Skeletal muscle tissue (tissue), 3 donors: ENCODE measurements at regions not wholly inside any gene's neighbourhood (a gene's known extent, or its start where the extent isn't known, plus 50 kb on each side); places are given as distances from the start of the nearest gene placed in this dataset.

Experiments used
- H3K27ac ChIP-seq: one replicate; pipeline ENCODE4 v1.7.0; 2013; ENCODE audit warnings: mild to moderate bottlenecking, low read depth, low read length, inconsistent platforms
- H3K27me3 ChIP-seq, 3 donors: one replicate each; pipeline ENCODE4 v1.7.0; 2013; ENCODE audit warnings: low read length in 3 of 3; ENCODE audit not compliant: control insufficient read depth in 3 of 3, insufficient read depth in 3 of 3
- H3K36me3 ChIP-seq, 3 donors: one replicate each; pipeline ENCODE4 v1.7.0; 2013; ENCODE audit warnings: low read length in 3 of 3; ENCODE audit not compliant: control insufficient read depth in 3 of 3, insufficient read depth in 3 of 3
- H3K4me1 ChIP-seq, 3 donors: one replicate each; pipeline ENCODE4 v1.7.0; 2013; ENCODE audit warnings: low read length in 3 of 3, mild to moderate bottlenecking in 3 of 3; ENCODE audit not compliant: control insufficient read depth in 3 of 3, insufficient read depth in 3 of 3
- H3K4me3 ChIP-seq, 3 donors: one replicate each; pipeline ENCODE4 v1.7.0; 2013; ENCODE audit warnings: low read length in 3 of 3
- H3K9ac ChIP-seq, 3 donors: one replicate each; pipeline ENCODE4 v1.7.0; 2013; ENCODE audit warnings: low read length in 3 of 3, mild to moderate bottlenecking in 3 of 3, moderate library complexity in 2 of 3, low read depth in 1 of 3
- H3K9me3 ChIP-seq, 3 donors: one replicate each; pipeline ENCODE4 v1.7.0; 2013; ENCODE audit warnings: low read length in 3 of 3; ENCODE audit not compliant: control insufficient read depth in 3 of 3
- donor health status: Osteomylitis.

- Histone ChIP-seq H3K36me3 (no peaks in the 10 kb centered on the region), H3K9me3 (peaks cover 0 to 4% (median 0%) of the 10 kb centered on the region in 3 donors), H3K9ac (no peak overlapping the region), H3K4me3 (no peak overlapping the region), H3K27ac (no peak overlapping the region), H3K27me3 (no peaks in the 10 kb centered on the region), H3K4me1 (peaks cover 4 to 14% (median 6%) of the 10 kb centered on the region in 3 donors)
Measured at GRCh38 chr10:4120096-4120853, 335.3 kb upstream of the KLF6 start.

- H3K27ac ChIP-seq = no peak overlapping the region
- no peaks in the 10 kb centered on the region for H3K9me3 ChIP-seq
- no peaks in the 10 kb centered on the region for H3K27me3 ChIP-seq
- no peaks in the 10 kb centered on the region for H3K36me3 ChIP-seq
- no peak overlapping the region for H3K4me3 ChIP-seq
- peaks cover 4 to 14% (median 6%) of the 10 kb centered on the region in 3 donors for H3K4me1 ChIP-seq
- H3K9ac ChIP-seq = no peak overlapping the region
Measured at GRCh38 chr10:4119107-4119506, 334.1 kb upstream of the KLF6 start.

- no peaks in the 10 kb centered on the region for H3K9me3 ChIP-seq
- no peak overlapping the region for H3K9ac ChIP-seq
- peaks cover 4 to 11% (median 6%) of the 10 kb centered on the region in 3 donors for H3K4me1 ChIP-seq
- H3K36me3 ChIP-seq = no peaks in the 10 kb centered on the region
- H3K27ac ChIP-seq = no peak overlapping the region
- H3K27me3 ChIP-seq = no peaks in the 10 kb centered on the region
- no peak overlapping the region for H3K4me3 ChIP-seq
Measured at GRCh38 chr10:4117604-4118003, 332.6 kb upstream of the KLF6 start.

GRCh38 chr10:4111643-4112042 lies 326.6 kb upstream of the KLF6 start:
- H3K36me3 ChIP-seq = no peaks in the 10 kb centered on the region
- H3K9ac ChIP-seq = no peak overlapping the region
- no peak overlapping the region for H3K27ac ChIP-seq
- peaks cover 0 to 5% (median 0%) of the 10 kb centered on the region in 3 donors for H3K4me1 ChIP-seq
- H3K4me3 ChIP-seq = no peak overlapping the region
- no peaks in the 10 kb centered on the region for H3K27me3 ChIP-seq
- no peaks in the 10 kb centered on the region for H3K9me3 ChIP-seq

GRCh38 chr10:4109469-4109868 lies 324.5 kb upstream of the KLF6 start:
- Histone ChIP-seq H3K9me3 (no peaks in the 10 kb centered on the region), H3K4me1 (peaks cover 0 to 5% (median 0%) of the 10 kb centered on the region in 3 donors), H3K9ac (no peak overlapping the region), H3K4me3 (no peak overlapping the region), H3K36me3 (no peaks in the 10 kb centered on the region), H3K27me3 (no peaks in the 10 kb centered on the region), H3K27ac (no peak overlapping the region)

- Histone ChIP-seq H3K27me3 (no peaks in the 10 kb centered on the region), H3K36me3 (no peaks in the 10 kb centered on the region), H3K4me3 (no peak overlapping the region), H3K9me3 (no peaks in the 10 kb centered on the region), H3K9ac (no peak overlapping the region), H3K4me1 (peaks cover 0 to 5% (median 0%) of the 10 kb centered on the region in 3 donors), H3K27ac (no peak overlapping the region)
Measured at GRCh38 chr10:4108693-4109092, 323.7 kb upstream of the KLF6 start.

- Histone ChIP-seq H3K27ac (no peak overlapping the region), H3K9ac (no peak overlapping the region), H3K36me3 (no peaks in the 10 kb centered on the region)
Measured at GRCh38 chr10:4107285-4107851, 322.4 kb upstream of the KLF6 start.

GRCh38 chr10:4103603-4104002 lies 318.6 kb upstream of the KLF6 start:
- Histone ChIP-seq H3K27ac (no peak overlapping the region), H3K9me3 (no peaks in the 10 kb centered on the region), H3K9ac (no peak overlapping the region), H3K4me1 (no peaks in the 10 kb centered on the region), H3K27me3 (no peaks in the 10 kb centered on the region), H3K36me3 (no peaks in the 10 kb centered on the region), H3K4me3 (no peak overlapping the region)

More at GRCh38 chr10:4107285-4107851, 322.4 kb upstream of the KLF6 start:
- Histone ChIP-seq H3K4me1 (peaks cover 0 to 5% (median 0%) of the 10 kb centered on the region in 3 donors), H3K4me3 (no peak overlapping the region), H3K9me3 (no peaks in the 10 kb centered on the region), H3K27me3 (no peaks in the 10 kb centered on the region)

- Histone ChIP-seq H3K4me3 (no peak overlapping the region), H3K36me3 (no peaks in the 10 kb centered on the region), H3K4me1 (no peaks in the 10 kb centered on the region), H3K27me3 (no peaks in the 10 kb centered on the region), H3K9me3 (no peaks in the 10 kb centered on the region), H3K27ac (no peak overlapping the region), H3K9ac (no peak overlapping the region)
Measured at GRCh38 chr10:4102802-4103344, 317.9 kb upstream of the KLF6 start.

- Histone ChIP-seq H3K4me3 (no peak overlapping the region), H3K27me3 (no peaks in the 10 kb centered on the region), H3K27ac (no peak overlapping the region), H3K4me1 (no peaks in the 10 kb centered on the region), H3K36me3 (no peaks in the 10 kb centered on the region), H3K9ac (no peak overlapping the region), H3K9me3 (no peaks in the 10 kb centered on the region)
Measured at GRCh38 chr10:4101918-4102654, 317.1 kb upstream of the KLF6 start.
